ENCODE measurements at regions not wholly inside any gene's neighbourhood (a gene's known extent, or its start where the extent isn't known, plus 50 kb on each side); places are given as distances from the start of the nearest gene placed in this dataset.

- TF ChIP-seq CTCF (IDR thresholded peaks at IDR 0.05) (no peak), POLR2A (IDR thresholded peaks at IDR 0.05) (no peak), POLR2AphosphoS5 (IDR thresholded peaks at IDR 0.05; ENCODE audit: insufficient read depth in 1 of 2, low read depth in 1 of 2) (no peak)
Observed at GRCh38 chr16:26348095-26348494, 656.3 kb downstream of the HS3ST4 start.

All from vagina (tissue), 2 donors.